Transverse colon (tissue), 4 donors: ENCODE measurements at regions not wholly inside any gene's neighbourhood (a gene's known extent, or its start where the extent isn't known, plus 50 kb on each side); places are given as distances from the start of the nearest gene placed in this dataset.

Experiments
- DNase-seq: peaks from one replicate; pipeline ENCODE4 v3.0.0-alpha.2; 2019
- H3K27ac ChIP-seq, 4 donors: fragments of 200-600 bp; sonication (generic); 2 replicates each; pipeline ENCODE4 v1.5.1; 2016 to 2018; ENCODE audit warnings: inconsistent platforms in 4 of 4
- H3K27me3 ChIP-seq: fragments of 200-600 bp; sonication (generic); 2 replicates; pipeline ENCODE4 v1.5.1; 2017; ENCODE audit warnings: inconsistent platforms
- H3K36me3 ChIP-seq, 4 donors: fragments of 200-600 bp; sonication (generic); 2 replicates each; pipeline ENCODE4 v1.5.1; 2017 to 2019; ENCODE audit warnings: inconsistent platforms in 4 of 4
- H3K4me1 ChIP-seq, 4 donors: fragments of 200-600 bp; sonication (generic); 2 replicates each; pipeline ENCODE4 v1.5.1; 2017 to 2020; ENCODE audit warnings: inconsistent platforms in 4 of 4
- H3K4me3 ChIP-seq, 4 donors: fragments of 200-600 bp; sonication (generic); 1 replicate in 1 of 4; 2 replicates in 3 of 4; pipeline versions ENCODE4 v1.5.1 to v1.6.1; 2017 to 2019; ENCODE audit warnings: inconsistent platforms in 4 of 4
- H3K9me3 ChIP-seq, 2 donors: fragments of 200-600 bp; sonication (generic); 2 replicates each; pipeline ENCODE4 v1.5.1; 2017 to 2019; ENCODE audit warnings: inconsistent platforms in 2 of 2
- CTCF ChIP-seq, 5 experiments: fragments of 200-600 bp in 3 of 5; fragments of 450-650 bp in 2 of 5; sonication (generic) in 3 of 5; IDR thresholded peaks; 1 replicate in 2 of 5; 2 replicates in 3 of 5; pipeline ENCODE4 v1.5.1; 2016 to 2017; ENCODE audit warnings: antibody characterized with exemption in 5 of 5, inconsistent platforms in 3 of 5, mild to moderate bottlenecking in 2 of 5, moderate library complexity in 1 of 5
- EP300 ChIP-seq: sonication (generic); formaldehyde crosslinking; IDR thresholded peaks from one replicate; pipeline ENCODE4 v1.6.1; 2017; ENCODE audit warnings: antibody characterized with exemption, low read depth
- POLR2A ChIP-seq: fragments of 450-650 bp; IDR thresholded peaks from one replicate; pipeline ENCODE4 v1.6.1; 2016; ENCODE audit warnings: antibody characterized with exemption, mild to moderate bottlenecking, moderate library complexity
- POLR2AphosphoS5 ChIP-seq, 3 donors: sonication (generic); formaldehyde crosslinking; IDR thresholded peaks; one replicate each; pipeline ENCODE4 v1.6.1; 2016; ENCODE audit warnings: antibody characterized with exemption in 3 of 3
- WGBS, 2 donors: methylation state at CpG; one replicate each; pipeline ENCODE4 v1.1.5; 2018; ENCODE audit warnings: low coverage in 1 of 2; 5-methylcytosine and 5-hydroxymethylcytosine counted together
- in situ Hi-C, 4 donors: fragments of 200-750 bp; cut with MboI; loops; one replicate each; pipeline versions ENCODE4 v1.15.0 to v1.15.1; 2017; ENCODE audit warnings: low sequenced_read_pairs in 3 of 4, low pct_ligation_motif_present in 1 of 4, low pct_unique_long_range_greater_than_20kb in 1 of 4
- intact Hi-C: fragments of 100-400 bp; cut with DNase I; formaldehyde crosslinking; loops from one replicate; pipeline ENCODE4 v1.15.1; 2023; ENCODE audit warnings: low total_unique reads

DNA sequence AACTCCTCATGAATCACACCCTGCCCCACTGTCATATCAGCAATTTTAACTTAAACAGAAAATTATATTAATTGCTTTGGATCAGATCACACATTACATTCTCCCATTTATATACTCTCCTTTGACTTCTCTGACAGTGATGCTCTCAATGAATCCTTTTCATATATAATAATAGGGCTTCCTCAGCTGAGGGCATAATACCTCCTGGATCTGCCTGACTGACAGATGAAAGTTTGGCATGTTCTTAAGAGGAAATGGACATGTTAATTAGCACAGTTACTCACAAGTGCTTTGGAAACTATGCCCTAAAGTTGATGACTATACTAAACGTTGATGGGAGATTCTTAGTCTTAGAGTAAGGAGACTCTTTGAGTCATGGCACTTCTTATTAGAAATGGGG, 478.2 kb upstream of the LRRN3 start:
- in situ Hi-C loops (no loop called here), intact Hi-C loops (no loop called here)

More for the DNA sequence above, 478.2 kb upstream of the LRRN3 start:
- no peak overlapping the region for H3K27ac ChIP-seq
- no peak for DNase-seq
- H3K4me3 ChIP-seq, result no peak overlapping the region
- WGBS, 2 donors, result 0 to 46% methylated on average over 1 of the region's 1 CpG
- TF ChIP-seq POLR2A, result no peak
- TF ChIP-seq EP300, result no peak
- no peak for TF ChIP-seq POLR2AphosphoS5 (IDR thresholded peaks at IDR 0.05)
- no peak for TF ChIP-seq CTCF (IDR thresholded peaks at IDR 0.05)
- H3K27me3 ChIP-seq, result no peaks in the 10 kb centered on the region
- H3K36me3 ChIP-seq, result no peaks in the 10 kb centered on the region
- no peaks in the 10 kb centered on the region for H3K4me1 ChIP-seq
- H3K9me3 ChIP-seq, result no peaks in the 10 kb centered on the region
